ENCODE measurements at regions not wholly inside any gene's neighbourhood (a gene's known extent, or its start where the extent isn't known, plus 50 kb on each side); places are given as distances from the start of the nearest gene placed in this dataset.

DNA sequence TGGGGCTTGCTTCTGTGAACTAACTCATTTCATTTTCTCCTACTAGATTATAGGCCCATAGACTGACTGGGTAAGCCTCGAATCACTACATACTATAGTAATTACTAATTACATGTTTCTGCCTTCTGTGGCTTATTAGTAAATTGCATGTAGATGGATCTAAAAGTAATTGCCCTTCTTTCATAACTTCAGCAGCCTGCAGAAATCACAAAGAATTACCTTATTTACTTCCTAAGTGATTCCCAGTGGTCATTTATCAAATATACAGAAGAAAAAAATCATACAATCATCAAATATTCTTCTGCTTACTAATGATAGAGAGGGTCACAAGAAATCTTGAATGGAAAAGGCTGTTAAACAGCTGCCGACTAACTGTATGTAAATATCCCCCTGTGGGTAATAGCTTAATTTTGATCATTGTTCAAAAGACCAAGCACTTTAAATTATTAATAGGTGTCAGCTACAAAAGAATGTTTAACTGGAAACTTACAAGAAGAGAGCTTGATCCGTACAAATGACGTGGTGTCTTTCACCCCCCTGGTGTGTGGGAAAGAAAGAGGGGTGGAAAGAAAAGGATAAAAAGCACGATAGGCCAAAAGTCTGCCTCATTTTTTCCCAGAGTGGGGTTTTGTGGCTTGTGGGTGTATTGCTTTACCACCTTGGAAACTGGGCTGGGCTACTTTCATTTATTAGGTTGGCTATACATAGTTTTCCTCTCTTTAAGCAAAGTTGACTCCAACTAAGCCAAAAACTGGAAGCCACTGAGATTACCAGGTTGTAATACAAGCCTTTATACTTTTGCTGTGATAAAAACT is 361.8 kb upstream of the ZMIZ1 start:
- Mint-ChIP-seq H3K36me3 (ENCODE audit: unreplicated experiment) (peaks cover 10% of the 10 kb centered on the region), H3K27ac (ENCODE audit: unreplicated experiment) (no peak overlapping the region), H3K27me3 (ENCODE audit: unreplicated experiment) (peaks cover 1% of the 10 kb centered on the region), H3K9me3 (ENCODE audit: unreplicated experiment) (peaks cover 7% of the 10 kb centered on the region), H3K4me3 (ENCODE audit: unreplicated experiment) (no peak overlapping the region), H3K4me1 (ENCODE audit: low read depth, unreplicated experiment) (peaks cover 9% of the 10 kb centered on the region)
- TF ChIP-seq, protein P1, sequence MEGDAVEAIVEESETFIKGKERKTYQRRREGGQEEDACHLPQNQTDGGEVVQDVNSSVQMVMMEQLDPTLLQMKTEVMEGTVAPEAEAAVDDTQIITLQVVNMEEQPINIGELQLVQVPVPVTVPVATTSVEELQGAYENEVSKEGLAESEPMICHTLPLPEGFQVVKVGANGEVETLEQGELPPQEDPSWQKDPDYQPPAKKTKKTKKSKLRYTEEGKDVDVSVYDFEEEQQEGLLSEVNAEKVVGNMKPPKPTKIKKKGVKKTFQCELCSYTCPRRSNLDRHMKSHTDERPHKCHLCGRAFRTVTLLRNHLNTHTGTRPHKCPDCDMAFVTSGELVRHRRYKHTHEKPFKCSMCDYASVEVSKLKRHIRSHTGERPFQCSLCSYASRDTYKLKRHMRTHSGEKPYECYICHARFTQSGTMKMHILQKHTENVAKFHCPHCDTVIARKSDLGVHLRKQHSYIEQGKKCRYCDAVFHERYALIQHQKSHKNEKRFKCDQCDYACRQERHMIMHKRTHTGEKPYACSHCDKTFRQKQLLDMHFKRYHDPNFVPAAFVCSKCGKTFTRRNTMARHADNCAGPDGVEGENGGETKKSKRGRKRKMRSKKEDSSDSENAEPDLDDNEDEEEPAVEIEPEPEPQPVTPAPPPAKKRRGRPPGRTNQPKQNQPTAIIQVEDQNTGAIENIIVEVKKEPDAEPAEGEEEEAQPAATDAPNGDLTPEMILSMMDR (IDR thresholded peaks at IDR 0.05; ENCODE audit: partially characterized antibody, unreplicated experiment), result no peak
- no peak for DNase-seq

DNA sequence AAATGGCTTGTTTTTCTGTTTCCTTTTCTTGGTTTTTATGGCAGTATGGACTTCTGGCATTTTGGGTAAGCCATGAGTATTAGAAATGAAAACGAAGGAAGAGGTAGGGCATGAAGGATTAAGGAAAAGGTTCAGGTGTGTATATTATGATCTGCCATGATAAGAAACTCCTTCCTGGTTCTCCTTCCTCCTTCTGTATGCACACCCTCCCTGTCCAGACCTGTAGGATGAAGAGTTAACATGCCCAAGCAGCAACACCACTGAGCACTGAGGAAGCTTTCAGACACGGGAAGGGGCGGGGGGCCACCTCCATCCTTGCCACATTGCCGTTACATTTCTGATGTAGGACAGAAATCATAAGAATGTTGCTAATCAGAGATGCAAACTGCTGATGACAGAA is 361.0 kb upstream of the ZMIZ1 start:
- Mint-ChIP-seq H3K36me3 (ENCODE audit: unreplicated experiment) (peaks cover 10% of the 10 kb centered on the region), H3K27me3 (ENCODE audit: unreplicated experiment) (no peaks in the 10 kb centered on the region), H3K9me3 (ENCODE audit: unreplicated experiment) (peaks cover 7% of the 10 kb centered on the region), H3K27ac (ENCODE audit: unreplicated experiment) (no peak overlapping the region), H3K4me1 (ENCODE audit: low read depth, unreplicated experiment) (peaks cover 9% of the 10 kb centered on the region), H3K4me3 (ENCODE audit: unreplicated experiment) (no peak overlapping the region)
- TF ChIP-seq, protein P1 (IDR thresholded peaks at IDR 0.05; ENCODE audit: partially characterized antibody, unreplicated experiment), result no peak
- no peak for DNase-seq

DNA sequence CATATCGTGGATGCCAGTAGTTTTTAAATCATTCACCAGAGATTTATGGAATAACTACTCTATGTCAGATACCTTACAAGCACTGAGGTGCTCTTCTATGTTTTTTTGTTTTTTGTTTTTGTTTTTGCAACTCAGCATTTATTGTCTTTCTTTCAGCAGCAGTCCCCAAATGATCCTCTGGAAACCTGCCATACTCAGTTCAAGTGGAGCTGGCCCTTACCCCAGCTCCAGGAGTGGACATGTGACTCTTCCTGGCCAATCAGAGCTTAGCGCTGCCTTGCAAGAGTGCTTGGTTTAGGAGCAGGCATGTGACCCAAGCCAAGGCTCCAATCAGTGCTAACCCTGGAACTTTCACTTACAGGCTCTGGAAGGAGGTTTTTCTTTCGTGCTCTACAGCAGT is 356.6 kb upstream of the ZMIZ1 start:
- peaks cover 10% of the 10 kb centered on the region for H3K36me3 Mint-ChIP-seq (ENCODE audit: unreplicated experiment)
- DNase-seq, result no peak
- no peak overlapping the region for H3K4me3 Mint-ChIP-seq (ENCODE audit: unreplicated experiment)
- no peaks in the 10 kb centered on the region for H3K27me3 Mint-ChIP-seq (ENCODE audit: unreplicated experiment)
- H3K27ac Mint-ChIP-seq (ENCODE audit: unreplicated experiment), result no peak overlapping the region
- peaks cover 4% of the 10 kb centered on the region for H3K9me3 Mint-ChIP-seq (ENCODE audit: unreplicated experiment)
- no peaks in the 10 kb centered on the region for H3K4me1 Mint-ChIP-seq (ENCODE audit: low read depth, unreplicated experiment)
- TF ChIP-seq, protein P1 (IDR thresholded peaks at IDR 0.05; ENCODE audit: partially characterized antibody, unreplicated experiment), result no peak

DNA sequence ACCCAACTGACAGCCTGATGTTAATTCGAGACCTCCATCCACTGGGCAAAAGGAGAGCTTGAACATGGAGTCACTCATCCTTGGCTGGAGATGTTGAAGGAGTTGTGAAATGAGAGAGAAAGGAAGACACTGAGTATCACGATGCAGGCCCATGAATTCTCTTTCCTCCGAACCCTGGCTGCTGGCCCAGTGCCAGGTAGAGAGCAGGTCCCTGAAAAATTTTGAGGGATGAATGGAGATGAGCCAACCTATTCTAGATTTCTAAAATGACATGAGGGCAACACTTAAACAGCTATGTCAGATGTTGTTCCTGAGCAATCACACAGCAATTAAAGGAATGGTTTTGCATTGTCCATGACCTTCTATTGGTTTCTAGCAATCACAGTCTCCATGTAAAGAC is 355.1 kb upstream of the ZMIZ1 start:
- Mint-ChIP-seq H3K9me3 (ENCODE audit: unreplicated experiment) (peaks cover 2% of the 10 kb centered on the region), H3K36me3 (ENCODE audit: unreplicated experiment) (peaks cover 10% of the 10 kb centered on the region)

DNA sequence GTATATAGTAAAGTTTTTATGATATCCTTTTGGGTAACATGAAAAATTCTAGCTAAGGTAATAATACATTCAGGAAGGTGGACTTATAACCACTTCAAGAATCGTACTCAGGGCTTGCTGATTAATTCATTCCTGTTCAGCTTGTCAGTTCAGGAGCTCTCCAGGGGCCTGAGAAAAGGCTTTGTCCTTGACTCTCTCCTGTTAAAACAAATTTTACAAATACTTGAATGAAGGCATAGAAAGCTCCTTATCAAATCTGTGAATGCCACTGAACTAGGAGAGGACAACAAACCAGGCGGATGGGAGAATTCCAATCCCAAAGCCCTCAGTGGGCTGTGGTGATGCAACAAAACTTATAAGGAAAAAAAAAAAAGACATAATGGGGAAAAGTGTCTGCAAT is 354.5 kb upstream of the ZMIZ1 start:
- H3K4me3 Mint-ChIP-seq (ENCODE audit: unreplicated experiment), result no peak overlapping the region
- H3K27me3 Mint-ChIP-seq (ENCODE audit: unreplicated experiment), result no peaks in the 10 kb centered on the region
- peaks cover 2% of the 10 kb centered on the region for H3K9me3 Mint-ChIP-seq (ENCODE audit: unreplicated experiment)
- DNase-seq, result no peak
- H3K36me3 Mint-ChIP-seq (ENCODE audit: unreplicated experiment), result peaks cover 10% of the 10 kb centered on the region
- no peak overlapping the region for H3K27ac Mint-ChIP-seq (ENCODE audit: unreplicated experiment)
- H3K4me1 Mint-ChIP-seq (ENCODE audit: low read depth, unreplicated experiment), result no peaks in the 10 kb centered on the region
- TF ChIP-seq, protein P1 (IDR thresholded peaks at IDR 0.05; ENCODE audit: partially characterized antibody, unreplicated experiment), result no peak

More for the DNA sequence above, 355.1 kb upstream of the ZMIZ1 start:
- H3K27me3 Mint-ChIP-seq (ENCODE audit: unreplicated experiment), result no peaks in the 10 kb centered on the region
- H3K4me1 Mint-ChIP-seq (ENCODE audit: low read depth, unreplicated experiment), result no peaks in the 10 kb centered on the region
- no peak overlapping the region for H3K4me3 Mint-ChIP-seq (ENCODE audit: unreplicated experiment)
- DNase-seq, result no peak
- no peak overlapping the region for H3K27ac Mint-ChIP-seq (ENCODE audit: unreplicated experiment)
- TF ChIP-seq, protein P1 (IDR thresholded peaks at IDR 0.05; ENCODE audit: partially characterized antibody, unreplicated experiment), result no peak
